HL-60 (cell line): ENCODE measurements at regions not wholly inside any gene's neighbourhood (a gene's known extent, or its start where the extent isn't known, plus 50 kb on each side); places are given as distances from the start of the nearest gene placed in this dataset.

Source experiments
- CTCF ChIP-seq: IDR thresholded peaks from one replicate; pipeline ENCODE4 v1.5.1; 2011; ENCODE audit warnings: low read length, control low read depth, inconsistent platforms; ENCODE audit not compliant: insufficient read depth
- GABPA ChIP-seq: IDR thresholded peaks from 2 replicates; pipeline ENCODE4 v1.6.1; 2012; ENCODE audit warnings: low read depth
- POLR2AphosphoS5 ChIP-seq: IDR thresholded peaks from 2 replicates; pipeline ENCODE4 v1.6.1; 2012; ENCODE audit warnings: low read depth
- REST ChIP-seq: IDR thresholded peaks from 2 replicates; pipeline ENCODE4 v1.6.1; 2012; ENCODE audit warnings: low read depth; ENCODE audit not compliant: insufficient replicate concordance
- SPI1 ChIP-seq: IDR thresholded peaks from 2 replicates; pipeline ENCODE4 v1.6.1; 2012; ENCODE audit warnings: low read depth, mild to moderate bottlenecking, borderline replicate concordance

GRCh38 chr15:96503276-96503675 is 172.8 kb downstream of the NR2F2 start:
- no peak for TF ChIP-seq CTCF
- TF ChIP-seq POLR2AphosphoS5: no peak
- no peak for TF ChIP-seq REST
- TF ChIP-seq SPI1: peak; percentile 82
- no peak for TF ChIP-seq GABPA
